ENCODE measurements at regions not wholly inside any gene's neighbourhood (a gene's known extent, or its start where the extent isn't known, plus 50 kb on each side); places are given as distances from the start of the nearest gene placed in this dataset.

GRCh38 chr16:75801307-75801706 lies 75.0 kb upstream of the CPHXL start:
- BruUV-seq (replicated peaks), result no TSS peak

GRCh38 chr16:75803753-75804152 lies 77.5 kb upstream of the CPHXL start:
- Histone ChIP-seq H3K9me3 (ENCODE audit: control insufficient read depth, insufficient read depth, low read depth, low read length) (no peaks in the 10 kb centered on the region), H3K27me3 (ENCODE audit: control insufficient read depth, insufficient read depth, low read length) (no peaks in the 10 kb centered on the region), H3K4me3 (ENCODE audit: low read depth in 2 of 2, low read length in 2 of 2) (no peak overlapping the region), H3K27ac (ENCODE audit: low read length) (no peak overlapping the region), H3K36me3 (ENCODE audit: control insufficient read depth, insufficient read depth, low read length) (no peaks in the 10 kb centered on the region), H3K4me1 (ENCODE audit: control insufficient read depth, insufficient read depth, low read length) (no peaks in the 10 kb centered on the region)
- intact Hi-C loops (cut with micrococcal nuclease; ENCODE audit: unreplicated experiment), result no loop called here
- TF ChIP-seq POLR2AphosphoS5 (IDR thresholded peaks at IDR 0.05; ENCODE audit: low read depth, low read length), result no peak
- TF ChIP-seq CTCF (IDR thresholded peaks at IDR 0.05), result no peak
- no peak for TF ChIP-seq SIN3A (IDR thresholded peaks at IDR 0.05; ENCODE audit: borderline replicate concordance, insufficient read depth, low read depth, low read length)
- no peak for TF ChIP-seq TCF7L2 (IDR thresholded peaks at IDR 0.05; ENCODE audit: low read depth, low read length)
- no peak for TF ChIP-seq REST (IDR thresholded peaks at IDR 0.05; ENCODE audit: insufficient read depth in 1 of 2, low read depth in 2 of 2, low read length in 1 of 2)
- ChIA-PET POLR2A (no interaction called here), CTCF (no interaction called here)
- no TSS peak for BruUV-seq (replicated peaks)
- no peak for DNase-seq (ENCODE audit: low read depth, low spot score)
- in situ Hi-C loops (cut with HindIII; ENCODE audit: low pct_unique_long_range_greater_than_20kb, low sequenced_read_pairs), result no loop called here
- ATAC-seq, result no peak

More at GRCh38 chr16:75801307-75801706, 75.0 kb upstream of the CPHXL start:
- Histone ChIP-seq H3K27ac (ENCODE audit: low read length) (no peak overlapping the region), H3K27me3 (ENCODE audit: control insufficient read depth, insufficient read depth, low read length) (no peaks in the 10 kb centered on the region), H3K9me3 (ENCODE audit: control insufficient read depth, insufficient read depth, low read depth, low read length) (no peaks in the 10 kb centered on the region), H3K4me1 (ENCODE audit: control insufficient read depth, insufficient read depth, low read length) (no peaks in the 10 kb centered on the region), H3K36me3 (ENCODE audit: control insufficient read depth, insufficient read depth, low read length) (no peaks in the 10 kb centered on the region), H3K4me3 (ENCODE audit: low read depth in 2 of 2, low read length in 2 of 2) (no peak overlapping the region)
- intact Hi-C loops (cut with micrococcal nuclease; ENCODE audit: unreplicated experiment) (no loop called here), in situ Hi-C loops (cut with HindIII; ENCODE audit: low pct_unique_long_range_greater_than_20kb, low sequenced_read_pairs) (no loop called here)
- ChIA-PET CTCF (no interaction called here), POLR2A (no interaction called here)
- TF ChIP-seq TCF7L2 (IDR thresholded peaks at IDR 0.05; ENCODE audit: low read depth, low read length) (no peak), SIN3A (IDR thresholded peaks at IDR 0.05; ENCODE audit: borderline replicate concordance, insufficient read depth, low read depth, low read length) (no peak), CTCF (IDR thresholded peaks at IDR 0.05) (peak; percentile 30; the same call in 1 of the 2 replicates), POLR2AphosphoS5 (IDR thresholded peaks at IDR 0.05; ENCODE audit: low read depth, low read length) (no peak), REST (IDR thresholded peaks at IDR 0.05; ENCODE audit: insufficient read depth in 1 of 2, low read depth in 2 of 2, low read length in 1 of 2) (no peak)
- ATAC-seq, result no peak
- no peak for DNase-seq (ENCODE audit: low read depth, low spot score)
